Panc1 (cell line): ENCODE measurements at regions not wholly inside any gene's neighbourhood (a gene's known extent, or its start where the extent isn't known, plus 50 kb on each side); places are given as distances from the start of the nearest gene placed in this dataset.

ENCODE experiments used
- ATAC-seq: fragments of 200-7000 bp; cut with Tn5 transposase; 2 replicates; pipeline ENCODE4 v1.9.1; 2020; ENCODE audit warnings: mild to moderate bottlenecking, moderate library complexity
- BruUV-seq: library from RNA; stranded (reverse); fragments of 400-500 nt; replicated peaks from 2 replicates; lab custom pipeline; 2021; lab: Mats Ljungman, UMichigan
- CTCF ChIA-PET: fragments of 300-600 bp; sonication (Branson Sonifier 250); formaldehyde crosslinking; loops from one replicate; lab custom pipeline; 2022; ENCODE audit warnings: antibody characterized with exemption; lab: Charles Lee
- POLR2A ChIA-PET: fragments of 300-600 bp; sonication (Branson Sonifier 250); formaldehyde crosslinking; loops from one replicate; lab custom pipeline; 2022; ENCODE audit warnings: antibody characterized with exemption; lab: Charles Lee
- DNase-seq: peaks from one replicate; pipeline ENCODE4 v3.0.0-alpha.2; 2010; ENCODE audit warnings: low read depth, low spot score
- H3K27ac ChIP-seq: 2 replicates; pipeline ENCODE4 v1.5.1; 2011; ENCODE audit warnings: mild to moderate bottlenecking, low read length, inconsistent platforms
- H3K27me3 ChIP-seq: fragments of 200-500 bp; sonication (Bioruptor generic); 2 replicates; pipeline ENCODE4 v1.6.0; 2014; ENCODE audit warnings: low read length, inconsistent platforms; ENCODE audit not compliant: control insufficient read depth, insufficient read depth
- H3K36me3 ChIP-seq: fragments of 200-500 bp; sonication (Bioruptor generic); 2 replicates; pipeline ENCODE4 v1.5.1; 2014; ENCODE audit warnings: inconsistent platforms, mild to moderate bottlenecking, low read length, moderate library complexity; ENCODE audit not compliant: control insufficient read depth, insufficient read depth
- H3K4me1 ChIP-seq: 2 replicates; pipeline ENCODE4 v1.5.1; 2011; ENCODE audit warnings: inconsistent platforms, mild to moderate bottlenecking, low read length, moderate library complexity; ENCODE audit not compliant: control insufficient read depth, insufficient read depth
- H3K4me3 ChIP-seq, 2 experiments: 2 replicates each; pipeline ENCODE4 v1.5.1; 2011 to 2012; ENCODE audit warnings: low read depth in 2 of 2, low read length in 2 of 2, mild to moderate bottlenecking in 2 of 2, inconsistent platforms in 1 of 2, moderate library complexity in 1 of 2
- H3K9me3 ChIP-seq: fragments of 200-500 bp; sonication (Bioruptor generic); 2 replicates; pipeline ENCODE4 v1.5.1; 2014; ENCODE audit warnings: low read depth, mild to moderate bottlenecking, inconsistent platforms, low read length, moderate library complexity; ENCODE audit not compliant: control insufficient read depth, insufficient read depth
- POLR2AphosphoS5 ChIP-seq: IDR thresholded peaks from 2 replicates; pipeline ENCODE4 v1.6.1; 2012; ENCODE audit warnings: mild to moderate bottlenecking, low read depth, low read length, moderate library complexity
- REST ChIP-seq, 2 experiments: IDR thresholded peaks; 2 replicates each; pipeline ENCODE4 v1.6.1; 2011 to 2012; ENCODE audit warnings: low read depth in 2 of 2, control low read depth in 1 of 2, low read length in 1 of 2, mild to moderate bottlenecking in 1 of 2, moderate library complexity in 1 of 2; ENCODE audit not compliant: insufficient read depth in 1 of 2
- SIN3A ChIP-seq: IDR thresholded peaks from 2 replicates; pipeline ENCODE4 v1.6.1; 2012; ENCODE audit warnings: low read depth, mild to moderate bottlenecking, low read length, moderate library complexity, borderline replicate concordance; ENCODE audit not compliant: insufficient read depth
- TCF7L2 ChIP-seq: IDR thresholded peaks from 2 replicates; pipeline ENCODE4 v1.6.1; 2011; ENCODE audit warnings: mild to moderate bottlenecking, low read depth, low read length, inconsistent platforms
- in situ Hi-C: cut with HindIII; loops from 2 replicates; pipeline ENCODE4 v1.10.0; 2016; ENCODE audit warnings: low sequenced_read_pairs, low pct_unique_long_range_greater_than_20kb
- intact Hi-C: fragments of 100-400 bp; cut with micrococcal nuclease; formaldehyde crosslinking; loops from one replicate; pipeline ENCODE4 v1.10.0; 2022; ENCODE audit not compliant: unreplicated experiment
- TF ChIP-seq, protein P1 (sequence below): fragments of 450-650 bp; IDR thresholded peaks from 2 replicates; pipeline ENCODE4 v1.5.1; 2017; ENCODE audit warnings: mild to moderate bottlenecking

- CTCF ChIA-PET = no interaction called here
- POLR2A ChIA-PET = no interaction called here
Observed at GRCh38 chr5:40334242-40334635, 345.5 kb upstream of the PTGER4 start.

GRCh38 chr5:40333459-40334241, 346.1 kb upstream of the PTGER4 start:
- Histone ChIP-seq H3K4me1 (no peaks in the 10 kb centered on the region), H3K9me3 (no peaks in the 10 kb centered on the region), H3K27ac (no peak overlapping the region), H3K36me3 (no peaks in the 10 kb centered on the region), H3K27me3 (no peaks in the 10 kb centered on the region), H3K4me3 (no peak overlapping the region)
- ChIA-PET CTCF (no interaction called here), POLR2A (no interaction called here)
- in situ Hi-C loops = no loop called here
- no peak for ATAC-seq
- TF ChIP-seq TCF7L2 = no peak
- TF ChIP-seq SIN3A = no peak
- TF ChIP-seq REST (IDR thresholded peaks at IDR 0.05; ENCODE audit: insufficient read depth in 1 of 2, low read depth in 2 of 2, low read length in 1 of 2) = no peak
- intact Hi-C loops = no loop called here
- BruUV-seq = no TSS peak
- no peak for DNase-seq

More at GRCh38 chr5:40334242-40334635, 345.5 kb upstream of the PTGER4 start:
- ATAC-seq (no peak), DNase-seq (no peak)
- Histone ChIP-seq H3K4me3 (no peak overlapping the region), H3K36me3 (no peaks in the 10 kb centered on the region), H3K27ac (no peak overlapping the region), H3K27me3 (no peaks in the 10 kb centered on the region), H3K9me3 (no peaks in the 10 kb centered on the region), H3K4me1 (no peaks in the 10 kb centered on the region)
- no TSS peak for BruUV-seq
- intact Hi-C loops = no loop called here
- in situ Hi-C loops = no loop called here
- no peak for TF ChIP-seq TCF7L2
- no peak for TF ChIP-seq REST (IDR thresholded peaks at IDR 0.05; ENCODE audit: insufficient read depth in 1 of 2, low read depth in 2 of 2, low read length in 1 of 2)
- no peak for TF ChIP-seq SIN3A
- TF ChIP-seq POLR2AphosphoS5 = no peak
- TF ChIP-seq, protein P1, sequence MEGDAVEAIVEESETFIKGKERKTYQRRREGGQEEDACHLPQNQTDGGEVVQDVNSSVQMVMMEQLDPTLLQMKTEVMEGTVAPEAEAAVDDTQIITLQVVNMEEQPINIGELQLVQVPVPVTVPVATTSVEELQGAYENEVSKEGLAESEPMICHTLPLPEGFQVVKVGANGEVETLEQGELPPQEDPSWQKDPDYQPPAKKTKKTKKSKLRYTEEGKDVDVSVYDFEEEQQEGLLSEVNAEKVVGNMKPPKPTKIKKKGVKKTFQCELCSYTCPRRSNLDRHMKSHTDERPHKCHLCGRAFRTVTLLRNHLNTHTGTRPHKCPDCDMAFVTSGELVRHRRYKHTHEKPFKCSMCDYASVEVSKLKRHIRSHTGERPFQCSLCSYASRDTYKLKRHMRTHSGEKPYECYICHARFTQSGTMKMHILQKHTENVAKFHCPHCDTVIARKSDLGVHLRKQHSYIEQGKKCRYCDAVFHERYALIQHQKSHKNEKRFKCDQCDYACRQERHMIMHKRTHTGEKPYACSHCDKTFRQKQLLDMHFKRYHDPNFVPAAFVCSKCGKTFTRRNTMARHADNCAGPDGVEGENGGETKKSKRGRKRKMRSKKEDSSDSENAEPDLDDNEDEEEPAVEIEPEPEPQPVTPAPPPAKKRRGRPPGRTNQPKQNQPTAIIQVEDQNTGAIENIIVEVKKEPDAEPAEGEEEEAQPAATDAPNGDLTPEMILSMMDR = no peak
